ENCODE measurements at regions not wholly inside any gene's neighbourhood (a gene's known extent, or its start where the extent isn't known, plus 50 kb on each side); places are given as distances from the start of the nearest gene placed in this dataset.

DNA sequence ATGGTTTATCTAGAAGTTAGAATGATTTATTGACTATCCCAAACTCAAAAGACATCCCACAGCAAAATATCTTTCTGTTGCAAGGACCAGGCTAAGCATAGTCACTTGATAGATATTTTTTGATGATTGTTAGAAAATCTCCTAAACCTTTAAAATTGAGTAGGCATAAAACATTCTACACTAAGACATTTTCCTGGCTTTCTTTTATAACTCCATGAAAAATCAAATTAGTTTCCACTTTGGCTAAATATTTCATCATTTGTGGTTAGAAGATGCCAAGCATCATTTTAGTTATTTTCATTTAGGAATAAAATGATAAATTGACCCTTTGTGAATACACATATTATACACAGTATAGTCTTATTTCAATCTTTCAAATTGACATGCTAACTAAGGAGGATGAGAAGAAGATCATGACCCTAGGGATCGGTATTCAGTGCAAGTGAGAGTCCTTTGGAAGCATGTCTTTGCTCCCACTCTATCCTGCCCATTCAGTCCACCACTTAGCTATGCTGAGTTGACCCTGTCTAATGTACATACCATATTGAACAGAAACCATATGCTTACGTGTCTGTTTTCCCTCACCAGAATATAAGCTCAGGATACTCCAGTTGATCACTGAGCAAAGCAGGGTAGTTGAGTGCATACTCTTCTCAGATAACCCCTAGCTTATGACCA is 136.6 kb upstream of the OTUD4 start:
- POLR2A ChIA-PET: no interaction called here
- no peak overlapping the region for H3K27ac ChIP-seq (ENCODE audit: low read length)
- DNase-seq (ENCODE audit: low read depth, low spot score): no peak
- H3K27me3 ChIP-seq (ENCODE audit: control insufficient read depth, insufficient read depth, low read length): no peaks in the 10 kb centered on the region
- TF ChIP-seq, protein P1, sequence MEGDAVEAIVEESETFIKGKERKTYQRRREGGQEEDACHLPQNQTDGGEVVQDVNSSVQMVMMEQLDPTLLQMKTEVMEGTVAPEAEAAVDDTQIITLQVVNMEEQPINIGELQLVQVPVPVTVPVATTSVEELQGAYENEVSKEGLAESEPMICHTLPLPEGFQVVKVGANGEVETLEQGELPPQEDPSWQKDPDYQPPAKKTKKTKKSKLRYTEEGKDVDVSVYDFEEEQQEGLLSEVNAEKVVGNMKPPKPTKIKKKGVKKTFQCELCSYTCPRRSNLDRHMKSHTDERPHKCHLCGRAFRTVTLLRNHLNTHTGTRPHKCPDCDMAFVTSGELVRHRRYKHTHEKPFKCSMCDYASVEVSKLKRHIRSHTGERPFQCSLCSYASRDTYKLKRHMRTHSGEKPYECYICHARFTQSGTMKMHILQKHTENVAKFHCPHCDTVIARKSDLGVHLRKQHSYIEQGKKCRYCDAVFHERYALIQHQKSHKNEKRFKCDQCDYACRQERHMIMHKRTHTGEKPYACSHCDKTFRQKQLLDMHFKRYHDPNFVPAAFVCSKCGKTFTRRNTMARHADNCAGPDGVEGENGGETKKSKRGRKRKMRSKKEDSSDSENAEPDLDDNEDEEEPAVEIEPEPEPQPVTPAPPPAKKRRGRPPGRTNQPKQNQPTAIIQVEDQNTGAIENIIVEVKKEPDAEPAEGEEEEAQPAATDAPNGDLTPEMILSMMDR (IDR thresholded peaks at IDR 0.05): no peak
- TF ChIP-seq SIN3A (IDR thresholded peaks at IDR 0.05; ENCODE audit: borderline replicate concordance, insufficient read depth, low read depth, low read length): no peak
- no peak for TF ChIP-seq TCF7L2 (IDR thresholded peaks at IDR 0.05; ENCODE audit: low read depth, low read length)
- no peak for TF ChIP-seq POLR2AphosphoS5 (IDR thresholded peaks at IDR 0.05; ENCODE audit: low read depth, low read length)
- TF ChIP-seq, protein P2, sequence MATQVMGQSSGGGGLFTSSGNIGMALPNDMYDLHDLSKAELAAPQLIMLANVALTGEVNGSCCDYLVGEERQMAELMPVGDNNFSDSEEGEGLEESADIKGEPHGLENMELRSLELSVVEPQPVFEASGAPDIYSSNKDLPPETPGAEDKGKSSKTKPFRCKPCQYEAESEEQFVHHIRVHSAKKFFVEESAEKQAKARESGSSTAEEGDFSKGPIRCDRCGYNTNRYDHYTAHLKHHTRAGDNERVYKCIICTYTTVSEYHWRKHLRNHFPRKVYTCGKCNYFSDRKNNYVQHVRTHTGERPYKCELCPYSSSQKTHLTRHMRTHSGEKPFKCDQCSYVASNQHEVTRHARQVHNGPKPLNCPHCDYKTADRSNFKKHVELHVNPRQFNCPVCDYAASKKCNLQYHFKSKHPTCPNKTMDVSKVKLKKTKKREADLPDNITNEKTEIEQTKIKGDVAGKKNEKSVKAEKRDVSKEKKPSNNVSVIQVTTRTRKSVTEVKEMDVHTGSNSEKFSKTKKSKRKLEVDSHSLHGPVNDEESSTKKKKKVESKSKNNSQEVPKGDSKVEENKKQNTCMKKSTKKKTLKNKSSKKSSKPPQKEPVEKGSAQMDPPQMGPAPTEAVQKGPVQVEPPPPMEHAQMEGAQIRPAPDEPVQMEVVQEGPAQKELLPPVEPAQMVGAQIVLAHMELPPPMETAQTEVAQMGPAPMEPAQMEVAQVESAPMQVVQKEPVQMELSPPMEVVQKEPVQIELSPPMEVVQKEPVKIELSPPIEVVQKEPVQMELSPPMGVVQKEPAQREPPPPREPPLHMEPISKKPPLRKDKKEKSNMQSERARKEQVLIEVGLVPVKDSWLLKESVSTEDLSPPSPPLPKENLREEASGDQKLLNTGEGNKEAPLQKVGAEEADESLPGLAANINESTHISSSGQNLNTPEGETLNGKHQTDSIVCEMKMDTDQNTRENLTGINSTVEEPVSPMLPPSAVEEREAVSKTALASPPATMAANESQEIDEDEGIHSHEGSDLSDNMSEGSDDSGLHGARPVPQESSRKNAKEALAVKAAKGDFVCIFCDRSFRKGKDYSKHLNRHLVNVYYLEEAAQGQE (IDR thresholded peaks at IDR 0.05; ENCODE audit: insufficient read depth in 1 of 2, low read depth in 2 of 2, low read length in 1 of 2): no peak
- ATAC-seq: no peak
- in situ Hi-C loops (cut with HindIII; ENCODE audit: low pct_unique_long_range_greater_than_20kb, low sequenced_read_pairs): no loop called here
- CTCF ChIA-PET: no interaction called here
- H3K4me3 ChIP-seq (ENCODE audit: low read depth in 2 of 2, low read length in 2 of 2): no peak overlapping the region
- no TSS peak for BruUV-seq (replicated peaks)
- no peaks in the 10 kb centered on the region for H3K4me1 ChIP-seq (ENCODE audit: control insufficient read depth, insufficient read depth, low read length)
- H3K9me3 ChIP-seq (ENCODE audit: control insufficient read depth, insufficient read depth, low read depth, low read length): no peaks in the 10 kb centered on the region
- intact Hi-C loops (cut with micrococcal nuclease; ENCODE audit: unreplicated experiment): no loop called here
- H3K36me3 ChIP-seq (ENCODE audit: control insufficient read depth, insufficient read depth, low read length): no peaks in the 10 kb centered on the region

DNA sequence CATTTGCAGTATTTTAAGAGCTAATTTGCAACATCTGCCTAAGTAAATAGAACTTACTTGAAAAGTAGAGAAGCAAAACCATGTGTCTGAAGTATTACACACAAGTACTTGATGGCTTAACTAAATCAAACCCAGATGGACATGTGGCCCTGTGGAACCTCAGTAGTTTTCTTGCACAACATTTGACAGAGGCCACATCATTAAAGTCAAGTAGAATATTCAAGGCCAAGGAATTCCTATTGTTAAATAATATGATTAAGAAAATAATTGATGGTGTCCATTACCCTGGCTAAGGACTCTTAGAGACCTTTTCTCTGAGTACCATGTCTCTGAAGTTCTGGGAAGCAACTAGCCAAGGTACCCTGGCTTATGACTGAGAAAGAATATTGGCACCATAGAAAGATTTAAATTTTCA is 135.4 kb upstream of the OTUD4 start:
- H3K27me3 ChIP-seq (ENCODE audit: control insufficient read depth, insufficient read depth, low read length): no peaks in the 10 kb centered on the region
- DNase-seq (ENCODE audit: low read depth, low spot score) (no peak), ATAC-seq (no peak)
- TF ChIP-seq POLR2AphosphoS5 (IDR thresholded peaks at IDR 0.05; ENCODE audit: low read depth, low read length) (no peak), TCF7L2 (IDR thresholded peaks at IDR 0.05; ENCODE audit: low read depth, low read length) (no peak), SIN3A (IDR thresholded peaks at IDR 0.05; ENCODE audit: borderline replicate concordance, insufficient read depth, low read depth, low read length) (no peak)
- TF ChIP-seq, protein P1 (IDR thresholded peaks at IDR 0.05): no peak
- TF ChIP-seq, protein P2 (IDR thresholded peaks at IDR 0.05; ENCODE audit: insufficient read depth in 1 of 2, low read depth in 2 of 2, low read length in 1 of 2): no peak
- H3K9me3 ChIP-seq (ENCODE audit: control insufficient read depth, insufficient read depth, low read depth, low read length): no peaks in the 10 kb centered on the region
- H3K27ac ChIP-seq (ENCODE audit: low read length): no peak overlapping the region
- intact Hi-C loops (cut with micrococcal nuclease; ENCODE audit: unreplicated experiment): no loop called here
- no peaks in the 10 kb centered on the region for H3K36me3 ChIP-seq (ENCODE audit: control insufficient read depth, insufficient read depth, low read length)
- in situ Hi-C loops (cut with HindIII; ENCODE audit: low pct_unique_long_range_greater_than_20kb, low sequenced_read_pairs): no loop called here
- no peak overlapping the region for H3K4me3 ChIP-seq (ENCODE audit: low read depth in 2 of 2, low read length in 2 of 2)
- CTCF ChIA-PET: no interaction called here
- POLR2A ChIA-PET: no interaction called here
- H3K4me1 ChIP-seq (ENCODE audit: control insufficient read depth, insufficient read depth, low read length): no peaks in the 10 kb centered on the region
- no TSS peak for BruUV-seq (replicated peaks)

Data from Panc1 (cell line).